ENCODE measurements at regions not wholly inside any gene's neighbourhood (a gene's known extent, or its start where the extent isn't known, plus 50 kb on each side); places are given as distances from the start of the nearest gene placed in this dataset.

- no peaks in the 10 kb centered on the region for H3K27me3 ChIP-seq (ENCODE audit: control insufficient read depth, insufficient read depth, low read length, poor library complexity, severe bottlenecking)
- no peak overlapping the region for H3K4me3 ChIP-seq (ENCODE audit: low read length)
- no peaks in the 10 kb centered on the region for H3K9me3 ChIP-seq (ENCODE audit: control insufficient read depth, low read length)
- Mint-ChIP-seq H3K4me1 (no peaks in the 10 kb centered on the region), H3K4me3 (no peak overlapping the region), H3K36me3 (ENCODE audit: low read depth) (no peaks in the 10 kb centered on the region), H3K9me3 (peaks cover 2% of the 10 kb centered on the region), H3K27me3 (ENCODE audit: insufficient read depth) (no peaks in the 10 kb centered on the region), H3K27ac (no peak overlapping the region)
- H3K27ac ChIP-seq (ENCODE audit: low read depth, low read length): no peak overlapping the region
- no peak for DNase-seq
- WGBS, 2 experiments (ENCODE audit: insufficient coverage in 1 of 2, insufficient read length in 1 of 2): no CpG with 5 or more reads among the region's 1 CpG
- H3K36me3 ChIP-seq (ENCODE audit: control insufficient read depth, insufficient read depth, low read length): no peaks in the 10 kb centered on the region
- H3K4me1 ChIP-seq (ENCODE audit: control insufficient read depth, insufficient read depth, low read length): no peaks in the 10 kb centered on the region
- no peak for TF ChIP-seq CTCF (conservative IDR thresholded peaks at IDR 0.05)
- no peak overlapping the region for H3K9ac ChIP-seq (ENCODE audit: extremely low read depth, low read length, poor library complexity, severe bottlenecking)
These were observed 979.5 kb downstream of the MAT2B start for GRCh38 chr5:164484948-164485347.

DNA sequence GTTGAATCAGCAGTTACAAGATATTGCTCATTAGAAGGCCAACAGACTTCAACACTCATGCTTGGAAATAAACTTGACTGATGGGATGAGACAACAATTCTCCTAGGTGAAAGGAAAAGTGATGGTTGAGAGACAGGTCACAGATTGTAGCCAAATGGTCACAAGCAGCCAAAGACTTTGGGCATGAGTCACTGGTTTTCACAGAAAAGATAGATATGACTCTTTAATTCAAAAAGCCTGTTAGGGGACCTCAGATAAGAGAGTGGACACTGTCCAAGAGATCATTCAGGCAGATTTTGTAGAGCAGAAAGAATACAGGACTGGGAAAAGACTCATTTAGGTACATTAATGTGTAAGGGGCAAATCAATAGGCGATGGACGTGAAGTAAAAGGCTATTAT, 982.5 kb downstream of the MAT2B start:
- no peak for DNase-seq
- TF ChIP-seq CTCF (conservative IDR thresholded peaks at IDR 0.05): no peak
- H3K27ac ChIP-seq (ENCODE audit: low read depth, low read length): no peak overlapping the region
- H3K9me3 Mint-ChIP-seq: peaks cover 12% of the 10 kb centered on the region
- H3K4me1 Mint-ChIP-seq: peaks cover 3% of the 10 kb centered on the region
- no peaks in the 10 kb centered on the region for H3K27me3 ChIP-seq (ENCODE audit: control insufficient read depth, insufficient read depth, low read length, poor library complexity, severe bottlenecking)
- H3K27ac Mint-ChIP-seq: no peak overlapping the region
- no peaks in the 10 kb centered on the region for H3K27me3 Mint-ChIP-seq (ENCODE audit: insufficient read depth)
- WGBS, 2 experiments (ENCODE audit: insufficient coverage in 1 of 2, insufficient read length in 1 of 2): 95 to 100% methylated on average over 2 of the region's 2 CpGs
- H3K36me3 Mint-ChIP-seq (ENCODE audit: low read depth): no peaks in the 10 kb centered on the region
- no peaks in the 10 kb centered on the region for H3K4me1 ChIP-seq (ENCODE audit: control insufficient read depth, insufficient read depth, low read length)
- no peak overlapping the region for H3K4me3 Mint-ChIP-seq
- no peak overlapping the region for H3K9ac ChIP-seq (ENCODE audit: extremely low read depth, low read length, poor library complexity, severe bottlenecking)
- H3K4me3 ChIP-seq (ENCODE audit: low read length): no peak overlapping the region
- H3K9me3 ChIP-seq (ENCODE audit: control insufficient read depth, low read length): no peaks in the 10 kb centered on the region
- H3K36me3 ChIP-seq (ENCODE audit: control insufficient read depth, insufficient read depth, low read length): no peaks in the 10 kb centered on the region

GRCh38 chr5:164497311-164498064, 992.1 kb downstream of the MAT2B start:
- H3K4me3 ChIP-seq (ENCODE audit: low read length): no peak overlapping the region
- TF ChIP-seq CTCF (conservative IDR thresholded peaks at IDR 0.05): no peak
- Mint-ChIP-seq H3K27ac (peak overlapping the region; percentile 37), H3K4me3 (no peak overlapping the region), H3K36me3 (ENCODE audit: low read depth) (no peaks in the 10 kb centered on the region), H3K4me1 (peaks cover 36% of the 10 kb centered on the region), H3K9me3 (peaks cover 5% of the 10 kb centered on the region), H3K27me3 (ENCODE audit: insufficient read depth) (no peaks in the 10 kb centered on the region)
- no peak overlapping the region for H3K9ac ChIP-seq (ENCODE audit: extremely low read depth, low read length, poor library complexity, severe bottlenecking)
- 88 to 90% methylated on average over 2 to 7 of the region's 7 CpGs for WGBS, 2 experiments (ENCODE audit: insufficient coverage in 1 of 2, insufficient read length in 1 of 2)
- H3K36me3 ChIP-seq (ENCODE audit: control insufficient read depth, insufficient read depth, low read length): no peaks in the 10 kb centered on the region
- no peaks in the 10 kb centered on the region for H3K9me3 ChIP-seq (ENCODE audit: control insufficient read depth, low read length)
- no peak for DNase-seq
- H3K27ac ChIP-seq (ENCODE audit: low read depth, low read length): no peak overlapping the region
- no peaks in the 10 kb centered on the region for H3K27me3 ChIP-seq (ENCODE audit: control insufficient read depth, insufficient read depth, low read length, poor library complexity, severe bottlenecking)
- H3K4me1 ChIP-seq (ENCODE audit: control insufficient read depth, insufficient read depth, low read length): peaks cover 10% of the 10 kb centered on the region

Data from endodermal cell (in vitro differentiated cells).